C4-2B (cell line): ENCODE measurements at regions not wholly inside any gene's neighbourhood (a gene's known extent, or its start where the extent isn't known, plus 50 kb on each side); places are given as distances from the start of the nearest gene placed in this dataset.
"Not testable (repeated sequence)": the region's sequence is repeated elsewhere in the genome, so short reads cannot be mapped to it uniquely, and the experiment has no call there.

Experiments used
- H3K27ac ChIP-seq: fragments of 450-650 bp; 2 replicates; pipeline ENCODE4 v1.5.1; 2017
- CTCF ChIP-seq: fragments of 450-650 bp; conservative IDR thresholded peaks from 2 replicates; pipeline ENCODE4 v1.5.1; 2017; ENCODE audit warnings: mild to moderate bottlenecking
- ZFX ChIP-seq: fragments of 450-650 bp; IDR thresholded peaks from 2 replicates; pipeline ENCODE4 v1.6.1; 2017

GRCh38 chr15:20680257-20680815 is 138.7 kb upstream of the GOLGA6L6 start:
- H3K27ac ChIP-seq: not testable (repeated sequence)

GRCh38 chr15:20672470-20672869 is 130.9 kb upstream of the GOLGA6L6 start:
- TF ChIP-seq CTCF (no peak), ZFX (no peak)

GRCh38 chr15:20671675-20672074 is 130.1 kb upstream of the GOLGA6L6 start:
- no peak for TF ChIP-seq ZFX
- TF ChIP-seq CTCF: no peak
- no peak overlapping the region for H3K27ac ChIP-seq

More at GRCh38 chr15:20672470-20672869, 130.9 kb upstream of the GOLGA6L6 start:
- no peak overlapping the region for H3K27ac ChIP-seq

GRCh38 chr15:20666410-20666809 is 124.8 kb upstream of the GOLGA6L6 start:
- H3K27ac ChIP-seq: not testable (repeated sequence)

- peak overlapping the region; percentile 62 for H3K27ac ChIP-seq
- TF ChIP-seq CTCF (no peak), ZFX (no peak)
These were observed 124.1 kb upstream of the GOLGA6L6 start for GRCh38 chr15:20665653-20666052.

DNA sequence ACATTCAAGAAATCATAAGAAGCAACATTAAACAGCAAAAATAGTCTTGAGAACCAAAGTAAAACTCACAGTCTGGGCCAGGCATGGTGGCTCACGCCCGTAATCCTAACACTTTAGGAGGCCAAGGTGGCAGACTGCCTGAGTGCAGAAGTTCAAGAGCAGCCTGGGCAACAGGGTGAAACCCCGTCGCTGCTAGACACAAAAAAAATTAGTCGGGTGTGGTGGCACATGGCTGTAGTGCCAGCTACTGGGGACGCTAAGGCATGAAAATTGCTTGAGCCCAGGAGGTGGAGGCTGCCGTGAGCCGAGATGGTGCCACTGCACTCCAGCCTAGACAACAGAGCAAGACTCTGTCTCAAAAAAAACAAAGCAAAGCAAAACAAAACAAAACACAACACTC is 117.7 kb upstream of the GOLGA6L6 start:
- peak overlapping the region; percentile 67 for H3K27ac ChIP-seq

DNA sequence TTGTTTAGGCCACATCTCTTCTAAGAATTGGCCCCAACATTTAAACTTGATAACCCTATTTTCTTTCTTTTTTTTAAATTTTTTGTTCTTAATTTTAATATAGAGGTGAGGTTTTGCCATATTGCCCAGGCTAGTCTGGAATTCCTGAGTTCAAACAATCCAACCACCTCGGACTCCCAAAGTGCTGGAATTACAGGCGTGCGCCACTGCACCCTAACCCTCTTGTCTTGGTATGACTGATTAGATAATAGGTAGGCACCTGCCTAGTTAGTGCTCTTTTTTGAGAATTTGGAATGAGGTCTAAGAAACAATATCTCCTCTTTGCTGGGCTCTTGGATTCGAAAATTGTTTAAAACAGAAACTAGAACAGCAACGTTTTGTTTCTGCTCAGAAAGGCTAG is 116.4 kb upstream of the GOLGA6L6 start:
- H3K27ac ChIP-seq: no peak overlapping the region; the same call in 1 of the 2 replicates
- TF ChIP-seq ZFX (no peak), CTCF (no peak)

More for the DNA sequence above, 117.7 kb upstream of the GOLGA6L6 start:
- TF ChIP-seq CTCF: no peak
- no peak for TF ChIP-seq ZFX

- no peak overlapping the region for H3K27ac ChIP-seq
- TF ChIP-seq CTCF (no peak), ZFX (no peak)
These were observed 115.5 kb upstream of the GOLGA6L6 start for GRCh38 chr15:20657084-20657483.
